B cell (primary cell): ENCODE measurements at regions not wholly inside any gene's neighbourhood (a gene's known extent, or its start where the extent isn't known, plus 50 kb on each side); places are given as distances from the start of the nearest gene placed in this dataset.

ENCODE experiments used
- ATAC-seq: fragments of 200-7000 bp; cut with Tn5 transposase; one replicate; pipeline ENCODE4 v1.10.0; 2021; ENCODE audit warnings: low read depth, mild to moderate bottlenecking, moderate number of reproducible peaks, moderate library complexity
- CTCF ChIA-PET: fragments of 350-600 bp; sonication (Branson Sonifier 250); formaldehyde crosslinking; loops from one replicate; lab custom pipeline; 2021; ENCODE audit warnings: antibody characterized with exemption, inconsistent platforms; lab: Charles Lee
- POLR2A ChIA-PET: fragments of 350-600 bp; sonication (Branson Sonifier 250); formaldehyde crosslinking; loops from one replicate; lab custom pipeline; 2021; ENCODE audit warnings: antibody characterized with exemption; lab: Charles Lee
- DNase-seq: peaks from one replicate; pipeline ENCODE4 v3.0.0; 2013
- H2AFZ ChIP-seq: 2 replicates; pipeline ENCODE4 v1.6.1; 2012; ENCODE audit warnings: mild to moderate bottlenecking, low read depth, low read length; ENCODE audit not compliant: insufficient read depth, poor library complexity, severe bottlenecking
- H3K27ac ChIP-seq, 2 donors: 1 replicate in 1 of 2; 2 replicates in 1 of 2; pipeline ENCODE4 v1.5.1; 2012 to 2013; ENCODE audit warnings: low read length in 2 of 2, mild to moderate bottlenecking in 2 of 2, moderate library complexity in 1 of 2
- H3K27me3 ChIP-seq, 4 experiments: fragments of 200-600 bp in 1 of 4; sonication (generic) in 1 of 4; replicated peaks in 1 of 4; 1 replicate in 2 of 4; 2 replicates in 2 of 4; pipeline versions ENCODE4 v1.6.1 to v1.7.0; 2013 to 2016; ENCODE audit warnings: low read length in 3 of 4, mild to moderate bottlenecking in 2 of 4, mixed read lengths in 1 of 4, moderate library complexity in 1 of 4; ENCODE audit not compliant: insufficient read depth in 4 of 4, control insufficient read depth in 3 of 4; ENCODE audit errors: control extremely low read depth in 1 of 4
- H3K36me3 ChIP-seq, 2 experiments: replicated peaks in 1 of 2; 1 replicate in 1 of 2; 2 replicates in 1 of 2; pipeline versions ENCODE4 v1.6.1 to v1.7.1; 2013; ENCODE audit warnings: low read length in 1 of 2; ENCODE audit not compliant: insufficient read depth in 2 of 2, control insufficient read depth in 1 of 2; ENCODE audit errors: control extremely low read depth in 1 of 2, extremely low read depth in 1 of 2
- H3K4me1 ChIP-seq, 2 donors: fragments of 200-600 bp in 1 of 2; sonication (generic) in 1 of 2; 1 replicate in 1 of 2; 2 replicates in 1 of 2; pipeline versions ENCODE4 v1.5.1 to v1.6.1; 2013 to 2017; ENCODE audit warnings: low read length in 2 of 2; ENCODE audit not compliant: control insufficient read depth in 2 of 2, insufficient read depth in 2 of 2
- H3K4me2 ChIP-seq: replicated peaks from 2 replicates; pipeline ENCODE3; 2012; ENCODE audit warnings: mild to moderate bottlenecking, low read depth, low read length; ENCODE audit not compliant: poor library complexity, severe bottlenecking
- H3K4me3 ChIP-seq, 5 experiments: fragments of 200-600 bp in 1 of 5; sonication (generic) in 1 of 5; 1 replicate in 3 of 5; 2 replicates in 2 of 5; pipeline versions ENCODE4 v1.5.1 to v1.7.0; 2011 to 2016; ENCODE audit warnings: low read length in 4 of 5, mild to moderate bottlenecking in 4 of 5, low read depth in 2 of 5, control low read depth in 1 of 5, moderate library complexity in 1 of 5; ENCODE audit not compliant: insufficient read depth in 1 of 5; ENCODE audit errors: control extremely low read depth in 1 of 5, extremely low read depth in 1 of 5
- H3K79me2 ChIP-seq: fragments of 200-600 bp; sonication (generic); one replicate; pipeline ENCODE4 v1.6.0; 2016; ENCODE audit warnings: low read length; ENCODE audit not compliant: control insufficient read depth, insufficient read depth
- H3K9ac ChIP-seq: fragments of 200-600 bp; sonication (generic); 2 replicates; pipeline ENCODE4 v1.6.1; 2017; ENCODE audit warnings: mild to moderate bottlenecking, low read length, moderate library complexity
- H3K9me3 ChIP-seq, 3 donors: one replicate each; pipeline versions ENCODE4 v1.6.1 to v1.7.1; 2013; ENCODE audit warnings: low read length in 2 of 3; ENCODE audit not compliant: control insufficient read depth in 2 of 3, insufficient read depth in 1 of 3; ENCODE audit errors: control extremely low read depth in 1 of 3
- H4K20me1 ChIP-seq: 2 replicates; pipeline ENCODE4 v1.6.0; 2012; ENCODE audit warnings: mild to moderate bottlenecking, low read length; ENCODE audit not compliant: insufficient read depth, control insufficient read depth, poor library complexity, severe bottlenecking
- H3K27ac Mint-ChIP-seq: one replicate; pipeline ENCODE4 v1.8.0; 2021; ENCODE audit warnings: mixed read lengths
- H3K27me3 Mint-ChIP-seq: one replicate; pipeline ENCODE4 v1.8.0; 2021; ENCODE audit warnings: mixed read lengths
- H3K4me1 Mint-ChIP-seq: one replicate; pipeline ENCODE4 v1.8.0; 2021; ENCODE audit warnings: mixed read lengths
- H3K4me3 Mint-ChIP-seq: one replicate; pipeline ENCODE4 v1.8.0; 2021; ENCODE audit warnings: mixed read lengths
- H3K9me3 Mint-ChIP-seq: one replicate; pipeline ENCODE4 v1.8.0; 2022; ENCODE audit warnings: mixed read lengths; ENCODE audit not compliant: insufficient read depth
- EZH2 ChIP-seq: IDR thresholded peaks from 2 replicates; pipeline ENCODE4 v1.6.1; 2012; ENCODE audit warnings: borderline replicate concordance, low read depth, mild to moderate bottlenecking, moderate library complexity, low read length; ENCODE audit not compliant: insufficient read depth, poor library complexity, severe bottlenecking
- WGBS: methylation state at CpG from one replicate; pipeline ENCODE4 v1.1.5; 2013; ENCODE audit warnings: missing lambda C conversion rate; ENCODE audit not compliant: insufficient coverage; 5-methylcytosine and 5-hydroxymethylcytosine counted together
- intact Hi-C: fragments of 100-400 bp; cut with micrococcal nuclease; formaldehyde crosslinking; loops from one replicate; pipeline ENCODE4 v1.10.0; 2022
- TF ChIP-seq, protein P1 (sequence below): fragments of 200-600 bp; IDR thresholded peaks from one replicate; pipeline ENCODE4 v1.8.0; 2022; ENCODE audit warnings: antibody characterized with exemption, mild to moderate bottlenecking

DNA sequence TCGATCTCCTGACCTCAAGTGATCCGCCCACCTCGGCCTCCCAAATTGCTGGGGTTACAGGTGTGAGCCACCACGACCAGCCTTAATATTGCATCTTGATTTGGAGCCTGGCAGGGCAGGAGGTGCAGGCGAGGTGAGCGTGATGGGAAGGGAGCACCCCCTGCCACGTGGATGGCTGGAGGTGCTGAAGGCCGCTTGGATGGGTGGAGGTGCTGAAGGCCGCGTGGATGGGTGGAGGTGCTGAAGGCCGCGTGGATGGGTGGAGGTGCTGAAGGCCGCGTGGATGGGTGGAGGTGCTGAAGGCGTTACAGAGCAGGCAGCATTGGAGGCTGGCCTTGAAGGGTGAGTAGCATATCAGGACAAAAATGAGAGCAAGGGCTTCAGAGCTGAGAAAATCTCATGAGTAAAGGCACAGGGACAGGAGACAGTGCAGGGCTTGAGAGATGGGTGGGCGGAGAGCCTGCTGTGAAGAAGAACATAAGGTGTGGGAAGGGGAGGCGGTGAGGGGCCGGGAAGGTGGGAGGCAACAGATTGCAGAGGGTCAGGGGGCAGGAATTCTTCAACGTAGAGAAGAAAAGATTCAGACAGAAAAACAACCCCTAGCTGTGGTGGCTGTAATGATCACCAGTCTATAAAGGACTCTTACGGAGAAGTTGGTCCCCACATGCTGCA, 101.7 kb upstream of the SEC14L1 start:
- ATAC-seq, result no peak
- peaks cover 19% of the 10 kb centered on the region for H3K4me1 Mint-ChIP-seq
- Histone ChIP-seq H3K27me3 (peaks cover 0 to 20% (median 3%) of the 10 kb centered on the region in 4 experiments), H2AFZ (no peak overlapping the region), H3K79me2 (no peaks in the 10 kb centered on the region), H3K4me2 (no peak overlapping the region), H3K27ac (no peak overlapping the region), H3K4me3 (no peak overlapping the region), H3K36me3 (no peaks in the 10 kb centered on the region), H3K4me1 (peaks cover 14 to 16% of the 10 kb centered on the region in 2 donors), H3K9me3 (no peaks in the 10 kb centered on the region), H3K9ac (no peak overlapping the region), H4K20me1 (no peaks in the 10 kb centered on the region)
- no peak for DNase-seq
- CTCF ChIA-PET, result interaction anchor here (0.6 to 2.9 kb wide), 3 partner anchors 18 to 173 kb away, joined by 3 to 15 read pairs (median 3); no protein-coding TSS in a partner anchor
- WGBS, result 93% methylated on average over 17 of the region's 20 CpGs
- no peak overlapping the region for H3K27ac Mint-ChIP-seq
- H3K4me3 Mint-ChIP-seq, result no peak overlapping the region
- TF ChIP-seq, protein P1, sequence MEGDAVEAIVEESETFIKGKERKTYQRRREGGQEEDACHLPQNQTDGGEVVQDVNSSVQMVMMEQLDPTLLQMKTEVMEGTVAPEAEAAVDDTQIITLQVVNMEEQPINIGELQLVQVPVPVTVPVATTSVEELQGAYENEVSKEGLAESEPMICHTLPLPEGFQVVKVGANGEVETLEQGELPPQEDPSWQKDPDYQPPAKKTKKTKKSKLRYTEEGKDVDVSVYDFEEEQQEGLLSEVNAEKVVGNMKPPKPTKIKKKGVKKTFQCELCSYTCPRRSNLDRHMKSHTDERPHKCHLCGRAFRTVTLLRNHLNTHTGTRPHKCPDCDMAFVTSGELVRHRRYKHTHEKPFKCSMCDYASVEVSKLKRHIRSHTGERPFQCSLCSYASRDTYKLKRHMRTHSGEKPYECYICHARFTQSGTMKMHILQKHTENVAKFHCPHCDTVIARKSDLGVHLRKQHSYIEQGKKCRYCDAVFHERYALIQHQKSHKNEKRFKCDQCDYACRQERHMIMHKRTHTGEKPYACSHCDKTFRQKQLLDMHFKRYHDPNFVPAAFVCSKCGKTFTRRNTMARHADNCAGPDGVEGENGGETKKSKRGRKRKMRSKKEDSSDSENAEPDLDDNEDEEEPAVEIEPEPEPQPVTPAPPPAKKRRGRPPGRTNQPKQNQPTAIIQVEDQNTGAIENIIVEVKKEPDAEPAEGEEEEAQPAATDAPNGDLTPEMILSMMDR, result no peak
- TF ChIP-seq EZH2, result no peak
- H3K27me3 Mint-ChIP-seq, result peaks cover 41% of the 10 kb centered on the region
- intact Hi-C loops, result no loop called here
- POLR2A ChIA-PET, result no interaction called here
- no peaks in the 10 kb centered on the region for H3K9me3 Mint-ChIP-seq

DNA sequence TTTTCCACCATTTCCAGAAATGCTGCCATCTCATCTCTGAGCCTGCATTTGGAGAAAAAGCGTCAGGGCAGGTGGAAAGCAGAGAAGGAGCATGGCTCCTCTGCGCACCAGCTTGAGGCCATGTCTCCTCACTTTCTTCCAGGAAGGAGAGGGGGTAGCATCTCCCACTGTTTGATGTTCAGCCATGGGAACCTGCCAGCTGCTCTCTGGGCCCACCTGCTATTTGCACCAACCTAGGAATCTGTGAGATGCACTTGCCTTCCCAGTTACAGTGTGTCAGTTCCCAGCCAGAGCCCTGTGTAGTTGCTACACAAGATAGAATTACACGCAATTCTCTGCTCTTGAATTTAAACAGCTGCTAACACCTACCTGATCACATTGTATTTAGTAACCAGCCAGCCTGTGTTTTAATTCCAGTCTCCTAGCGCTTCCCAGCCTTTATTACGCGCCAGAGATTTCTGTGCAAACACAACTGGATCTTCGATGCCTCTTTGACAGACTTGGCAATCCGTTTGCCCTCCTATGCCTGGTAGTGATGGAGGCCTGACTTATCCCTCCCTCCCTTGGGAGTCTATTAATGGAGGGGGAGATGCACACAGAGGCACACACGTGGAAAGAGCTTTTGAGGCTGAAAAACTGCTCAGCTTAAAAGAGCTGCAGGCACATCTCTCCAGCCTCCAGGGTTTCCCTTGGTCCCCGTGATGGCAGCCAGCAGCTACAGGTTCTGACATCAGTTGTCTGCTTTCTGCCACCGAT, 98.1 kb upstream of the SEC14L1 start:
- Mint-ChIP-seq H3K4me1 (peaks cover 4% of the 10 kb centered on the region), H3K9me3 (no peaks in the 10 kb centered on the region), H3K4me3 (no peak overlapping the region), H3K27me3 (peaks cover 31% of the 10 kb centered on the region), H3K27ac (no peak overlapping the region)
- H3K27me3 ChIP-seq, result peaks cover 0 to 11% (median 1%) of the 10 kb centered on the region in 4 experiments
- intact Hi-C loops, result no loop called here
- H3K9ac ChIP-seq, result no peak overlapping the region
- no peaks in the 10 kb centered on the region for H3K79me2 ChIP-seq
- TF ChIP-seq, protein P1, result no peak
- no peak for TF ChIP-seq EZH2
- H3K4me2 ChIP-seq, result no peak overlapping the region
- CTCF ChIA-PET, result interaction anchor here (0.6 to 1.7 kb wide), 3 partner anchors 13 to 126 kb away, joined by 5 read pairs; no protein-coding TSS in a partner anchor
- no peak for ATAC-seq
- H3K27ac ChIP-seq, result no peak overlapping the region
- WGBS, result 75% methylated on average over 7 of the region's 11 CpGs
- H3K4me3 ChIP-seq, result no peak overlapping the region
- H3K9me3 ChIP-seq, result no peaks in the 10 kb centered on the region
- no peak overlapping the region for H2AFZ ChIP-seq
- H3K4me1 ChIP-seq, result peaks cover 4% of the 10 kb centered on the region in 2 donors
- no peaks in the 10 kb centered on the region for H4K20me1 ChIP-seq
- DNase-seq, result no peak
- H3K36me3 ChIP-seq, result no peaks in the 10 kb centered on the region
- POLR2A ChIA-PET, result no interaction called here
